ENCODE measurements at regions not wholly inside any gene's neighbourhood (a gene's known extent, or its start where the extent isn't known, plus 50 kb on each side); places are given as distances from the start of the nearest gene placed in this dataset.

DNA sequence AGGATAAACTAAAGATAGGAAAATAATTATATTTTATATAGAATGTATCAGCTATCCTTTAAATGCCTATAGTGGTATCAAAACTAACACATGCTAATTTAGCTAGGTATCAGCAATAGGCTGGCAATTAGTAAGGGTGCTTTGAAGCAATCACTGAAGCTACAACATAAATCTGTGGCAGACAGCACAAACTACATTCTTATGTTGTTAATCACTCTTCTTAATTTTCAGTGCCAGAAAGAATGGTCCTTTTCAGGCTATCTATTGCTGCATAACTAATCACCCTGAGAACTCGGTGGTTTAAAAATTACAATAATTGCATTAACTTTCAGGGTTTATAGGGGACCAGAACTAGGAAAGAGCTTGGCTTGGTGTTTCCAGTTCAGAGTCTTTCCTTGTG lies 963.1 kb downstream of the EFNB2 start:
- TF ChIP-seq, protein P1, sequence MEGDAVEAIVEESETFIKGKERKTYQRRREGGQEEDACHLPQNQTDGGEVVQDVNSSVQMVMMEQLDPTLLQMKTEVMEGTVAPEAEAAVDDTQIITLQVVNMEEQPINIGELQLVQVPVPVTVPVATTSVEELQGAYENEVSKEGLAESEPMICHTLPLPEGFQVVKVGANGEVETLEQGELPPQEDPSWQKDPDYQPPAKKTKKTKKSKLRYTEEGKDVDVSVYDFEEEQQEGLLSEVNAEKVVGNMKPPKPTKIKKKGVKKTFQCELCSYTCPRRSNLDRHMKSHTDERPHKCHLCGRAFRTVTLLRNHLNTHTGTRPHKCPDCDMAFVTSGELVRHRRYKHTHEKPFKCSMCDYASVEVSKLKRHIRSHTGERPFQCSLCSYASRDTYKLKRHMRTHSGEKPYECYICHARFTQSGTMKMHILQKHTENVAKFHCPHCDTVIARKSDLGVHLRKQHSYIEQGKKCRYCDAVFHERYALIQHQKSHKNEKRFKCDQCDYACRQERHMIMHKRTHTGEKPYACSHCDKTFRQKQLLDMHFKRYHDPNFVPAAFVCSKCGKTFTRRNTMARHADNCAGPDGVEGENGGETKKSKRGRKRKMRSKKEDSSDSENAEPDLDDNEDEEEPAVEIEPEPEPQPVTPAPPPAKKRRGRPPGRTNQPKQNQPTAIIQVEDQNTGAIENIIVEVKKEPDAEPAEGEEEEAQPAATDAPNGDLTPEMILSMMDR (IDR thresholded peaks at IDR 0.05; ENCODE audit: borderline replicate concordance, extremely low read depth, low read length, poor library complexity, severe bottlenecking): no peak
- no peak for TF ChIP-seq EZH2 (IDR thresholded peaks at IDR 0.05; ENCODE audit: borderline replicate concordance, low read depth, low read length, severe bottlenecking)
